NOMO-1 treated with DMSO at 0.1 percent for 48 hours (cell line): ENCODE measurements at regions not wholly inside any gene's neighbourhood (a gene's known extent, or its start where the extent isn't known, plus 50 kb on each side); places are given as distances from the start of the nearest gene placed in this dataset.

ENCODE experiments used
- DNase-seq: peaks from one replicate; lab custom pipeline; 2025; ENCODE audit not compliant: unreplicated experiment; lab: John Stamatoyannopoulos, UW

GRCh38 chr3:64860536-64860870 is 172.7 kb upstream of the ADAMTS9 start:
- no peak for DNase-seq

GRCh38 chr3:64859625-64860535 is 172.1 kb upstream of the ADAMTS9 start:
- DNase-seq, result no peak

- DNase-seq, result no peak
Observed at GRCh38 chr3:64856977-64857516, 169.2 kb upstream of the ADAMTS9 start.

GRCh38 chr3:64856106-64856505 is 168.3 kb upstream of the ADAMTS9 start:
- DNase-seq, result no peak

GRCh38 chr3:64853456-64853855 is 165.7 kb upstream of the ADAMTS9 start:
- DNase-seq, result no peak

- no peak for DNase-seq
Observed at GRCh38 chr3:64852738-64853137, 164.9 kb upstream of the ADAMTS9 start.

- no peak for DNase-seq
Observed at GRCh38 chr3:64848822-64849221, 161.0 kb upstream of the ADAMTS9 start.

GRCh38 chr3:64848127-64848800 is 160.5 kb upstream of the ADAMTS9 start:
- no peak for DNase-seq

GRCh38 chr3:64844558-64844957 is 156.8 kb upstream of the ADAMTS9 start:
- no peak for DNase-seq

GRCh38 chr3:64837986-64838735 is 150.4 kb upstream of the ADAMTS9 start:
- DNase-seq, result no peak

- DNase-seq, result no peak
Observed at GRCh38 chr3:64837126-64837738, 149.4 kb upstream of the ADAMTS9 start.

GRCh38 chr3:64836097-64836496 is 148.3 kb upstream of the ADAMTS9 start:
- DNase-seq, result no peak

- no peak for DNase-seq
Observed at GRCh38 chr3:64832098-64832497, 144.3 kb upstream of the ADAMTS9 start.

- DNase-seq, result no peak
Observed at GRCh38 chr3:64830681-64831080, 142.9 kb upstream of the ADAMTS9 start.

- DNase-seq, result no peak
Observed at GRCh38 chr3:64829331-64829730, 141.5 kb upstream of the ADAMTS9 start.

- no peak for DNase-seq
Observed at GRCh38 chr3:64828276-64828675, 140.5 kb upstream of the ADAMTS9 start.

- DNase-seq, result no peak
Observed at GRCh38 chr3:64827431-64827830, 139.6 kb upstream of the ADAMTS9 start.

GRCh38 chr3:64827019-64827418 is 139.2 kb upstream of the ADAMTS9 start:
- no peak for DNase-seq

GRCh38 chr3:64825404-64826120 is 137.8 kb upstream of the ADAMTS9 start:
- no peak for DNase-seq

GRCh38 chr3:64824394-64824909 is 136.7 kb upstream of the ADAMTS9 start:
- DNase-seq, result no peak
